ENCODE measurements at regions not wholly inside any gene's neighbourhood (a gene's known extent, or its start where the extent isn't known, plus 50 kb on each side); places are given as distances from the start of the nearest gene placed in this dataset.

DNA sequence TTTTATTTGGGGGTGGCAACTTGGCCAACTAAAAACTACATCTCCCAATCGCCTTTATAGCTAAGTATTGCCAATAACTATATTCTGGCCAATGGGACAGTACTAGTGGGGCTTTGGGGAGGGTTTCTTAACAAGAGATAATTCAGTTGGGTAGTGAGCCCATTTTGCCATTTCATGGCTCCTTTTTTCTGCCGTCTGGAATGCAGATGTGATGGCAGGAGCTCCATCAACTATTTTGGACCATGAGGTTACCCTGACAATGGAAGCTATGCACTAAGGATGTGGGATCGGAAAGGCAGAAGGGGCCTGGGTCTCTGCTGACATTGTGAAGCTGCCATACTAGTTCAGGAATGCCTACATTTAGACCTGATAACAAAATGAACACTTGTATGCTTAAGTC is 67.0 kb upstream of the FOXC1 start:
- TF ChIP-seq POLR2A (IDR thresholded peaks at IDR 0.05) = no peak
- no peaks in the 10 kb centered on the region for H3K36me3 ChIP-seq
- H3K4me1 ChIP-seq = no peaks in the 10 kb centered on the region
- no peak overlapping the region for H3K27ac ChIP-seq
- no peak overlapping the region for H3K4me3 ChIP-seq
- no peak for DNase-seq
- no peaks in the 10 kb centered on the region for H3K27me3 ChIP-seq
- no peaks in the 10 kb centered on the region for H3K9me3 ChIP-seq

DNA sequence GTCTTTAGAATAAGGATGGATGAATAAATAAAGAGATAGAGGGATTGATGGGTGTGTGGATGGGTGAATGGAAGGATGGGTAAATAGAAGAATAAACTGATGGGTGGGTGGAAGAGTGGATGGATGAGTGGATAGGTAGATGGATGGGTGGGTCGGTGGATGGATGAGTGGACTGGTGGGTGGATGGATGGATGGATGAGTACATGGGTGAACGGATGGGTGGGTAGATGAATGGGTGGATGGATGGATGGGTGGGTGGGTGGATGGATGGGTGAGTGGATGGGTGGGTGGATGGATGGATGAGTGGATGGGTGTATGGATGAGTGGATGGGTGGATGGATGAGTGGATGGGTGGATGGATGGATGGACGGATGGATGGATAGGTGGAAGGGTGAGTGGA is 65.7 kb upstream of the FOXC1 start:
- Histone ChIP-seq H3K9me3 (no peaks in the 10 kb centered on the region), H3K27me3 (no peaks in the 10 kb centered on the region), H3K4me3 (no peak overlapping the region), H3K4me1 (no peaks in the 10 kb centered on the region), H3K36me3 (no peaks in the 10 kb centered on the region), H3K27ac (no peak overlapping the region)
- no peak for DNase-seq
- TF ChIP-seq, protein P1, sequence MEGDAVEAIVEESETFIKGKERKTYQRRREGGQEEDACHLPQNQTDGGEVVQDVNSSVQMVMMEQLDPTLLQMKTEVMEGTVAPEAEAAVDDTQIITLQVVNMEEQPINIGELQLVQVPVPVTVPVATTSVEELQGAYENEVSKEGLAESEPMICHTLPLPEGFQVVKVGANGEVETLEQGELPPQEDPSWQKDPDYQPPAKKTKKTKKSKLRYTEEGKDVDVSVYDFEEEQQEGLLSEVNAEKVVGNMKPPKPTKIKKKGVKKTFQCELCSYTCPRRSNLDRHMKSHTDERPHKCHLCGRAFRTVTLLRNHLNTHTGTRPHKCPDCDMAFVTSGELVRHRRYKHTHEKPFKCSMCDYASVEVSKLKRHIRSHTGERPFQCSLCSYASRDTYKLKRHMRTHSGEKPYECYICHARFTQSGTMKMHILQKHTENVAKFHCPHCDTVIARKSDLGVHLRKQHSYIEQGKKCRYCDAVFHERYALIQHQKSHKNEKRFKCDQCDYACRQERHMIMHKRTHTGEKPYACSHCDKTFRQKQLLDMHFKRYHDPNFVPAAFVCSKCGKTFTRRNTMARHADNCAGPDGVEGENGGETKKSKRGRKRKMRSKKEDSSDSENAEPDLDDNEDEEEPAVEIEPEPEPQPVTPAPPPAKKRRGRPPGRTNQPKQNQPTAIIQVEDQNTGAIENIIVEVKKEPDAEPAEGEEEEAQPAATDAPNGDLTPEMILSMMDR (IDR thresholded peaks at IDR 0.05) = no peak
- TF ChIP-seq POLR2A (IDR thresholded peaks at IDR 0.05) = no peak

DNA sequence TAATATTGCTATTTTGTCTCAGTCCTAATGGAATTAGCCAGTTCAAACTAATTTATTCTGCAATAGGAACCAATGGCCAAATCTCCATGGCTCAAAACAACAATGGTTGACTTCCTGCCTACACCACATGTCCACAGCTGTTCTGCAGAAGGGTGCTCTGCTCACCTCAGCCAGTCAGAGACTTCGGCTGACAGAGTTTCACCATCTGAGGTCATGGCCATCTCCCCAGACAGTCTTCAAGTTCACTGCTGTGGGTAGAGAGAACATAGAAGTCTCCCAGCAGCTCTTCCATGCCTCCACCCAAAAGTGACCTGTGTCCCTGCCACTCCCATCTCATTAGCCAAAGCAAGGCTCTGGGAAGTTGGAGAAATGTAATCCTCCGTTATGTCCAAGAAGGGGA is 65.1 kb upstream of the FOXC1 start:
- no peaks in the 10 kb centered on the region for H3K4me1 ChIP-seq
- H3K9me3 ChIP-seq = no peaks in the 10 kb centered on the region
- H3K36me3 ChIP-seq = no peaks in the 10 kb centered on the region
- no peak overlapping the region for H3K27ac ChIP-seq
- no peak overlapping the region for H3K4me3 ChIP-seq
- TF ChIP-seq, protein P1 (IDR thresholded peaks at IDR 0.05) = no peak
- no peak for TF ChIP-seq POLR2A (IDR thresholded peaks at IDR 0.05)
- DNase-seq = no peak
- no peaks in the 10 kb centered on the region for H3K27me3 ChIP-seq

DNA sequence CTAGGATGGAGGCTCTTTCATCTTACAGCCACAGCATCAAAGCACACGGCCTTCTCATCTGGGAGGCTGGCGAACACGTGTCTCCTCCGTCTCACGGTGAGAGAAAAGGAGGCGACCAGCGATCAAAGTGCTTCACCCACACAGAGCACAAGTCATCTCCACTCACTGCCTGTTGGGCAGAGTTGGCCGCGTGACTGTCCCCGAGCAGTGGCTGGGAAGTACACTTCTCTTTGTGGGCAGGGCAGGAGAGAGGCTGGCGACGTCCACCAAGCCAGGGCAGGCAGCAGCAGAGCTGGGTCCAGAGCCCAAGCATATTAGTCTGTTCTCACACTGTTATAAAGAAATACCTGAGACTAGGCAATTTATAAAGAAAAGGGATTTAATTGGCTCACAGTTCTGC is 64.1 kb upstream of the FOXC1 start:
- Histone ChIP-seq H3K36me3 (no peaks in the 10 kb centered on the region), H3K4me3 (no peak overlapping the region), H3K4me1 (no peaks in the 10 kb centered on the region), H3K9me3 (no peaks in the 10 kb centered on the region), H3K27ac (no peak overlapping the region), H3K27me3 (no peaks in the 10 kb centered on the region)
- TF ChIP-seq POLR2A (IDR thresholded peaks at IDR 0.05) = no peak
- TF ChIP-seq, protein P1 (IDR thresholded peaks at IDR 0.05) = no peak
- DNase-seq = no peak

DNA sequence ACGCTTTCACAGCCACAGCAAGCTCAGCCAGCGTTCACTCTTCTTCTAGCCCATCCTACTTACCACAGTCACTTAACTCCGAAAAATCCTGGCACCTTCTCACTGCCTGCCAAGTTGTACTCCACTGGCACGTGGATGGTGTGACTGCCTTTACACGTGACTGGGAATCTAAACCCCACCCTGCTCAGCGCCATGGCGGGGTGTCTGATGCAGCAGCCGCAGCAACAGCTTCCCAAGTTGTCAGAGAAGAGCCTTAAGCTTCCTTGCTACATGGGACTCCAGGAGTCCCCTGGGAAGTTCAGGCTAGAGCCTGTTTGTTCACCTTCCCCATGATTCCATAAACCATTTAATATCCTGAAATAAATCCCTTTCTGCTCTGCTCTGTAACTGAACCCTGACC is 61.9 kb upstream of the FOXC1 start:
- Histone ChIP-seq H3K4me3 (no peak overlapping the region), H3K36me3 (no peaks in the 10 kb centered on the region), H3K27me3 (no peaks in the 10 kb centered on the region), H3K9me3 (no peaks in the 10 kb centered on the region), H3K27ac (no peak overlapping the region), H3K4me1 (no peaks in the 10 kb centered on the region)
- TF ChIP-seq, protein P1 (IDR thresholded peaks at IDR 0.05) = no peak
- TF ChIP-seq POLR2A (IDR thresholded peaks at IDR 0.05) = no peak
- DNase-seq = no peak

DNA sequence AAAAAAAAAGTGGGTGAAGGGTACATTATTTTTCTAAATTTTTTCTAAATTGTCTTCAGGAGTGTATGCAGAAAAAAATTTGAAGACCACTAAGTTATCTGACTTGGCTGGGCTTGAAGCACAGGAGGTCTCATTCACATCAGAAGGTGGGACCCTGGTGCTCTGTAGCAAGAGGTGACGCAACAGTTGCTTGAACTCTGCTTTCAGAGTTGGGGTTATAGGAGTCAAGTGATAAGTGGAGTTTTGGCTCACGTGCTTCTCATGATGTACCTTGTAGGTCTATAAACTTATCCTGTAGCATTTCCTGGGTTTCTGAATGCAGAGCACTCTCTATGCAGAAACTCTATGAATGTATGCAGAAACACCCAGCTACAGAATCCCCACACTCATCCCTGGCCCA is 58.5 kb upstream of the FOXC1 start:
- no peak for DNase-seq
- H3K4me1 ChIP-seq = no peaks in the 10 kb centered on the region
- no peaks in the 10 kb centered on the region for H3K27me3 ChIP-seq
- no peak overlapping the region for H3K4me3 ChIP-seq
- H3K27ac ChIP-seq = no peak overlapping the region
- H3K36me3 ChIP-seq = no peaks in the 10 kb centered on the region
- TF ChIP-seq POLR2A (IDR thresholded peaks at IDR 0.05) = no peak
- TF ChIP-seq, protein P1 (IDR thresholded peaks at IDR 0.05) = no peak
- peaks cover 0 to 5% (median 0%) of the 10 kb centered on the region in 4 donors for H3K9me3 ChIP-seq

All from Peyer's patch (tissue), 4 donors.